Ovary (tissue), 7 donors: ENCODE measurements at regions not wholly inside any gene's neighbourhood (a gene's known extent, or its start where the extent isn't known, plus 50 kb on each side); places are given as distances from the start of the nearest gene placed in this dataset.
A peak's percentile ranks its signal among the peaks of the same experiment; 100 is the strongest.

Experiments used
- DNase-seq, 5 donors: peaks; one replicate each; pipeline ENCODE4 v3.0.0-alpha.2; 2019 to 2020
- H3K27ac ChIP-seq, 2 donors: fragments of 200-600 bp; one replicate each; pipeline versions ENCODE4 v1.5.1 to v1.8.0; 2019 to 2022
- H3K27me3 ChIP-seq: fragments of 200-600 bp; one replicate; pipeline ENCODE4 v1.8.0; 2022
- H3K36me3 ChIP-seq: fragments of 200-600 bp; sonication (generic); one replicate; pipeline ENCODE4 v1.5.1; 2019
- H3K4me1 ChIP-seq: one replicate; pipeline ENCODE4 v1.8.1; 2013; ENCODE audit warnings: mild to moderate bottlenecking, moderate library complexity; ENCODE audit not compliant: insufficient read depth
- H3K4me3 ChIP-seq: fragments of 200-600 bp; sonication (generic); one replicate; pipeline ENCODE4 v1.5.1; 2017
- H3K9me3 ChIP-seq, 2 donors: fragments of 200-600 bp in 1 of 2; sonication (generic) in 1 of 2; one replicate each; pipeline versions ENCODE4 v1.5.1 to v1.8.1; 2013 to 2019; ENCODE audit warnings: mild to moderate bottlenecking in 1 of 2, moderate library complexity in 1 of 2
- EP300 ChIP-seq: sonication (generic); formaldehyde crosslinking; IDR thresholded peaks from one replicate; pipeline ENCODE4 v1.6.1; 2017; ENCODE audit warnings: antibody characterized with exemption
- POLR2A ChIP-seq: fragments of 450-650 bp; IDR thresholded peaks from one replicate; pipeline ENCODE4 v1.6.1; 2017; ENCODE audit warnings: antibody characterized with exemption, mild to moderate bottlenecking, moderate library complexity
- WGBS, 3 donors: extraction: QIAGEN DNeasy Blood & Tissue Kit in 1 of 3; methylation state at CpG; one replicate each; pipeline versions ENCODE4 v1.1.5 to v1.1.7; 2013 to 2017; 5-methylcytosine and 5-hydroxymethylcytosine counted together
- intact Hi-C, 4 donors: fragments of 100-400 bp; cut with DNase I; formaldehyde crosslinking; loops; one replicate each; pipeline versions ENCODE4 v1.11.0 to v1.15.1; 2022 to 2023
- TF ChIP-seq, protein P1 (sequence below), 3 donors: fragments of 450-650 bp in 2 of 3; fragments of 200-600 bp in 1 of 3; IDR thresholded peaks; one replicate each; pipeline versions ENCODE4 v1.5.1 to v1.8.0; 2016 to 2022; ENCODE audit warnings: antibody characterized with exemption in 3 of 3, mild to moderate bottlenecking in 1 of 3
- donor health status: DM: no; HTN: no; CAD: no; lungs with moderate emphysema.
- donor health status: DM: no; HTN: no; CAD: no.
- donor health status: Bipolar disorder and iron deficiency.
- donor health status: DM: no; HTN: no; CAD: no.
- donor health status: DM: yes; HTN: yes; CAD: no.

DNA sequence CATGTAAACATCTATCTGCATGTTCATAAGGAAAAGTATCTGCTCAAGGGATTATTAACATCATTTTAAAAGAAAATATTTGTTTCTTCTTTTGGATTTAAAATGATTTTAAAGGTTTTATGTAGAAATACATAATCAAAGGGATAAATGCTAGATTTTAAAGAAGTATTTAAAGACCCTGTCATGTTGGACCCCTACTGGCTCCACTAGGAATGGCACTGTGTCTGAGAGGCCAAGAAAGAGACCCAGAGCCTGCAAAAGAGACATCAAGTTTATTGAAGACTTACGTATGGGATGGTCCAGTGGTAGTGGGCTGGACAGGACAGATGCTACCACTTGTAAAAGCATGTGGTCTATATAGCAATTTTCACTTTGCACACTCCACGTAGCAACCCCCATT, 78.7 kb upstream of the PCDH18 start:
- WGBS, 3 donors = 89 to 99% (median 91%) methylated on average over 2 of the region's 2 CpGs
- Histone ChIP-seq H3K36me3 (no peaks in the 10 kb centered on the region), H3K9me3 (no peaks in the 10 kb centered on the region), H3K27me3 (no peaks in the 10 kb centered on the region), H3K27ac (no peak overlapping the region), H3K4me1 (no peaks in the 10 kb centered on the region), H3K4me3 (no peak overlapping the region)
- no peak for TF ChIP-seq POLR2A
- no peak for TF ChIP-seq EP300
- TF ChIP-seq, protein P1, sequence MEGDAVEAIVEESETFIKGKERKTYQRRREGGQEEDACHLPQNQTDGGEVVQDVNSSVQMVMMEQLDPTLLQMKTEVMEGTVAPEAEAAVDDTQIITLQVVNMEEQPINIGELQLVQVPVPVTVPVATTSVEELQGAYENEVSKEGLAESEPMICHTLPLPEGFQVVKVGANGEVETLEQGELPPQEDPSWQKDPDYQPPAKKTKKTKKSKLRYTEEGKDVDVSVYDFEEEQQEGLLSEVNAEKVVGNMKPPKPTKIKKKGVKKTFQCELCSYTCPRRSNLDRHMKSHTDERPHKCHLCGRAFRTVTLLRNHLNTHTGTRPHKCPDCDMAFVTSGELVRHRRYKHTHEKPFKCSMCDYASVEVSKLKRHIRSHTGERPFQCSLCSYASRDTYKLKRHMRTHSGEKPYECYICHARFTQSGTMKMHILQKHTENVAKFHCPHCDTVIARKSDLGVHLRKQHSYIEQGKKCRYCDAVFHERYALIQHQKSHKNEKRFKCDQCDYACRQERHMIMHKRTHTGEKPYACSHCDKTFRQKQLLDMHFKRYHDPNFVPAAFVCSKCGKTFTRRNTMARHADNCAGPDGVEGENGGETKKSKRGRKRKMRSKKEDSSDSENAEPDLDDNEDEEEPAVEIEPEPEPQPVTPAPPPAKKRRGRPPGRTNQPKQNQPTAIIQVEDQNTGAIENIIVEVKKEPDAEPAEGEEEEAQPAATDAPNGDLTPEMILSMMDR (IDR thresholded peaks at IDR 0.05) = no peak
- DNase-seq = no peak
- intact Hi-C loops = no loop called here

DNA sequence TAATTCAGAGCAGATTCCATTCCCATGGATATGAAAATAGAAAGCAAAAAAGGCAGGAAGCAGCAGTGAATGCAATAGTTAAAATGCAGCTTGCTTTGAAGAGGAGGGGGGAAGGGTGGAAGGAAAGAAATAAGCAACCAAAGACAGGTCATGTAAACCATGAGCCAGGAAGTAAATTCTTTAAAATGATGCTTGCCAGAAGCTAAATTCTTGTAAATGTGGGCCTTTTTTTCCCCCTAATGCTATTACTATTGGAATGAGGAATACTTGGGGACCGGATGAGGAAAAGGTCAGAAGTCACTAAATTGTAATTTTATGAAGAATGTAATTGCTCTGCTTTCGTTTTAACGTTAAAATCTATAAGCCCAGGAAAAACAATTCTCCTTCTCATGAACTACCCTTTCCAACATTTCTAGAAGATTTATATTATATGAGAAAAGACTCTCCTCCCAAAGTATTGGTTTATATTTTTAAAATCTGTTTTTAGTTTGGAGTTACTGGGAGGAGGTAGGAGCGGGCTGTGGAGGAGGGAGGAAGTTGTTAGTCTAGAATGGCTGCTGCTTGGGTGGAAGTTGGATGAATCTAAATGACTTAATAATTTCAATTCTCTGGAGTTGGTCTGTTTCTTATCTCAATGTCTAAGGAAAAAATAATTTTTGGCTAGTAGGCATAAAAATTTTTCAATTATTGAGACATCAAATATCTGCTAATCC, 77.6 kb upstream of the PCDH18 start:
- TF ChIP-seq EP300 (no peak), POLR2A (no peak)
- TF ChIP-seq, protein P1 (IDR thresholded peaks at IDR 0.05) = no peak
- 6 to 10% (median 7%) methylated on average over 4 of the region's 4 CpGs for WGBS, 3 donors
- H3K9me3 ChIP-seq = no peaks in the 10 kb centered on the region
- no peak overlapping the region for H3K27ac ChIP-seq
- no peak for DNase-seq
- H3K27me3 ChIP-seq = no peaks in the 10 kb centered on the region
- H3K36me3 ChIP-seq = no peaks in the 10 kb centered on the region
- H3K4me1 ChIP-seq = no peaks in the 10 kb centered on the region
- H3K4me3 ChIP-seq = peak overlapping the region; percentile 29
- intact Hi-C loops = no loop called here

DNA sequence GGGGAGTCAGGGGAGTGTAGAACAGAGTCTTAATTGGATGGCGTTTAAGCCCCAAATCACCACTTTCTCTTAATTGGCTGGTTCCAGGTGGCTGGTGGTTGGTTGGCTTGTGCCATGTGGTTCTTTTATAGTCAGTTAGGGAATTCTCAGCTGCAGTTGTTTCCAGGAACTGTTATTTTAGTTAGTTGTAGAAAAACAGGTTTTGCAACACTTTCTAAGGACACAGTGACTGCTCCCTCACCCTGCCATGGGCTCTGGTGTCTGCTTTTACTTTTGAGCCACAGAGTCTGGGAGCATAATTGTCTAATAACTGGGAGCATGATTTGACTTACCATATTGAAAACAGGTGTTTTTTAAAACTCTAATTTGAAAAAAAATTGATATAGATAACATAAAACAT, 75.8 kb upstream of the PCDH18 start:
- WGBS, 3 donors = 81 to 94% (median 90%) methylated on average over 1 of the region's 1 CpG
- Histone ChIP-seq H3K4me3 (no peak overlapping the region), H3K27ac (no peak overlapping the region), H3K4me1 (no peaks in the 10 kb centered on the region), H3K36me3 (no peaks in the 10 kb centered on the region), H3K27me3 (no peaks in the 10 kb centered on the region), H3K9me3 (no peaks in the 10 kb centered on the region)
- no peak for DNase-seq
- TF ChIP-seq, protein P1 (IDR thresholded peaks at IDR 0.05) = no peak
- TF ChIP-seq POLR2A = no peak
- no peak for TF ChIP-seq EP300
- intact Hi-C loops = no loop called here

DNA sequence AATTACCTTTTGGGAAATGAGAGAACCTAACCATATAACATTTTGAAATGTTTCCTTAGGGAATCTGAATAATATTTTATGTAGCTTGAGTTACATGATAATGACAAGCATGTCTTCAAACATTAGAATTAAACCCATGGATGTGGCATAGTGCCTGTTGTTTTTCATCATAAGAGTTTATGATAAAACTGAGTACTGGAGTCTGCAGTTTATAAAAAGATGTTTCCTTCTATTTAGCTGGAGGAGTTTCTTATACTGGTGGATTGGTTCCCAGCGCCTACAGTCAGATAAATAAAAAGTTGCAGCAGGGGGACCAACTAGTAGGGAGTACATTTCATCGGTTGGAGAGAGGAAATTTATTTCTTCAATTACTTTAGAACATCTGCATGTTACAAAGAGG, 70.1 kb upstream of the PCDH18 start:
- intact Hi-C loops = no loop called here
- no peak for TF ChIP-seq POLR2A
- TF ChIP-seq, protein P1 (IDR thresholded peaks at IDR 0.05) = no peak
- TF ChIP-seq EP300 = no peak
- no peak for DNase-seq
- H3K4me1 ChIP-seq = no peaks in the 10 kb centered on the region
- no peak overlapping the region for H3K4me3 ChIP-seq
- H3K36me3 ChIP-seq = no peaks in the 10 kb centered on the region
- H3K9me3 ChIP-seq = no peaks in the 10 kb centered on the region
- no peaks in the 10 kb centered on the region for H3K27me3 ChIP-seq
- WGBS, 3 donors = 7 to 23% (median 10%) methylated on average over 2 of the region's 2 CpGs
- no peak overlapping the region for H3K27ac ChIP-seq
